ENCODE measurements at regions not wholly inside any gene's neighbourhood (a gene's known extent, or its start where the extent isn't known, plus 50 kb on each side); places are given as distances from the start of the nearest gene placed in this dataset.

DNA sequence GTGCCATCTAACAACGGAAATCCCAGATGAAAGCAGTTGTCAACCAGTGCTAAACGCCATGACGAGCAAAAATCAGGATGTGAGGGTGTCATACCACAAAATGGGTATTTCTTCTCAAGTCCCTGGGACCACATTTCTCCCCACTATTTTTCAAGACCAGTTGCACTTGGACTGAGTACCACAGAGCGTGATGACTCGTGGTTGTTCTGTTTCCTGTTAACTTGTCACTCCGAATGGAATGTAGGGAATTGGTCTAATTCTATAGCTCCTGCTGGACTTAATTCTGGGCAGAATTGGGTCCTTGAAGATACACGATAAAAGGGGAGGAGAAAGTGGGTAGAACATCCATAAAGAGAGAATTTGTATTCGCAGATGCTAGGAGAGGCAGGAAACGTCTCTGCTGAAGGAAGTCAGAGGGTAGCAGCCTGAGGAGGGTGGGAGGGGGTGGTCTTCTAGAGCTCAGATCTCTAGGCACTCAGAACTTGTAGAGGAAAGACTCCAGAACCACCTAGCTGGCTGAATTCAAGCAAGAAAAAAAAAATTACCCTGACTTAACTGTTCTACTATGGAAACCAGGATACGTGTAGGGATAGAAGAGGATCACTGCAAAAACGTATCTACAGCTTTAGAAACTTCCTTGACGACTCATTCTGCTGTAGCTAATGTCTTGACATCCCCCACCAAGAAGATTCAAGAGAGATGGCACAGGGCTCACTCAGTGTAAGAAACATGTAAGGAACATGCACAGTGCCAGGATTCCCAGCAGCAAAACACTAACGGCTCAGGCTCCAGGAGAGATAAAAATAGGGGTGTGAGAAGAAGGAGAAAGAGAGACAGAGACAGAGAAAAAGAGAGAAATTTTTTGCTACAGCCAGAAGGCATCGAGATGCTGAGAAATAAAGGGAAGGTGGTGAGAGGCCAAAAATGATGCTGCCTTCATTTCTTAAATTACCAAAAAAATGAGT lies 494.7 kb downstream of the CD83 start (continued):
- TF ChIP-seq MZF1 (tag by site-specific recombination; IDR thresholded peaks at IDR 0.05; ENCODE audit: borderline replicate concordance): no peak

- H3K4me3 ChIP-seq (ENCODE audit: low read depth, low read length): no peak overlapping the region
Observed at GRCh38 chr6:14614631-14615030, 497.1 kb downstream of the CD83 start.

GRCh38 chr6:14616656-14617055 lies 499.1 kb downstream of the CD83 start:
- Histone ChIP-seq H3K4me1 (ENCODE audit: control insufficient read depth, insufficient read depth, low read length) (no peaks in the 10 kb centered on the region), H3K4me3 (ENCODE audit: low read depth, low read length) (no peak overlapping the region), H3K27ac (ENCODE audit: extremely low read depth, low read depth, low read length) (no peak overlapping the region), H3K9me3 (ENCODE audit: control insufficient read depth, insufficient read depth, low read depth, low read length) (no peaks in the 10 kb centered on the region), H3K36me3 (ENCODE audit: control insufficient read depth in 2 of 2, insufficient read depth in 1 of 2, low read length in 2 of 2) (no peaks in the 10 kb centered on the region)
- TF ChIP-seq ZNF621 (tag by site-specific recombination; IDR thresholded peaks at IDR 0.05) (no peak), ZNF132 (tag by site-specific recombination; IDR thresholded peaks at IDR 0.05; ENCODE audit: borderline replicate concordance) (no peak)
- CTCF ChIA-PET: no interaction called here
- POLR2A ChIA-PET: no interaction called here

More at GRCh38 chr6:14614631-14615030, 497.1 kb downstream of the CD83 start:
- no peaks in the 10 kb centered on the region for H3K4me1 ChIP-seq (ENCODE audit: control insufficient read depth, insufficient read depth, low read length)
- H3K27ac ChIP-seq (ENCODE audit: extremely low read depth, low read depth, low read length): no peak overlapping the region
- H3K36me3 ChIP-seq (ENCODE audit: control insufficient read depth in 2 of 2, insufficient read depth in 1 of 2, low read length in 2 of 2): no peaks in the 10 kb centered on the region
- TF ChIP-seq ZNF704 (tag by site-specific recombination; IDR thresholded peaks at IDR 0.05) (no peak), SP3 (tag by site-specific recombination; IDR thresholded peaks at IDR 0.05) (no peak), ZNF549 (tag by site-specific recombination; IDR thresholded peaks at IDR 0.05) (no peak), SETDB1 (IDR thresholded peaks at IDR 0.05; ENCODE audit: insufficient read length, low read length) (no peak), ZNF510 (tag by site-specific recombination; IDR thresholded peaks at IDR 0.05; ENCODE audit: insufficient replicate concordance) (no peak), ZNF174 (tag by site-specific recombination; IDR thresholded peaks at IDR 0.05) (no peak), ZNF311 (tag by site-specific recombination; IDR thresholded peaks at IDR 0.05; ENCODE audit: borderline replicate concordance) (no peak)
- TF ChIP-seq, protein P1, sequence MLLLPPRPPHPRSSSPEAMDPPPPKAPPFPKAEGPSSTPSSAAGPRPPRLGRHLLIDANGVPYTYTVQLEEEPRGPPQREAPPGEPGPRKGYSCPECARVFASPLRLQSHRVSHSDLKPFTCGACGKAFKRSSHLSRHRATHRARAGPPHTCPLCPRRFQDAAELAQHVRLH (tag by site-specific recombination; IDR thresholded peaks at IDR 0.05): no peak
- ChIA-PET POLR2A (no interaction called here), CTCF (interaction anchor here (0.7 kb wide), 1 partner anchor 364 kb away, joined by 6 read pairs; no protein-coding TSS in a partner anchor)
- no peaks in the 10 kb centered on the region for H3K9me3 ChIP-seq (ENCODE audit: control insufficient read depth, insufficient read depth, low read depth, low read length)

- H3K27ac ChIP-seq (ENCODE audit: extremely low read depth, low read depth, low read length): no peak overlapping the region
- H3K9me3 ChIP-seq (ENCODE audit: control insufficient read depth, insufficient read depth, low read depth, low read length): no peaks in the 10 kb centered on the region
- no peak overlapping the region for H3K4me3 ChIP-seq (ENCODE audit: low read depth, low read length)
- POLR2A ChIA-PET: no interaction called here
- no peaks in the 10 kb centered on the region for H3K4me1 ChIP-seq (ENCODE audit: control insufficient read depth, insufficient read depth, low read length)
- no peaks in the 10 kb centered on the region for H3K36me3 ChIP-seq (ENCODE audit: control insufficient read depth in 2 of 2, insufficient read depth in 1 of 2, low read length in 2 of 2)
- CTCF ChIA-PET: no interaction called here
- TF ChIP-seq, protein P2, sequence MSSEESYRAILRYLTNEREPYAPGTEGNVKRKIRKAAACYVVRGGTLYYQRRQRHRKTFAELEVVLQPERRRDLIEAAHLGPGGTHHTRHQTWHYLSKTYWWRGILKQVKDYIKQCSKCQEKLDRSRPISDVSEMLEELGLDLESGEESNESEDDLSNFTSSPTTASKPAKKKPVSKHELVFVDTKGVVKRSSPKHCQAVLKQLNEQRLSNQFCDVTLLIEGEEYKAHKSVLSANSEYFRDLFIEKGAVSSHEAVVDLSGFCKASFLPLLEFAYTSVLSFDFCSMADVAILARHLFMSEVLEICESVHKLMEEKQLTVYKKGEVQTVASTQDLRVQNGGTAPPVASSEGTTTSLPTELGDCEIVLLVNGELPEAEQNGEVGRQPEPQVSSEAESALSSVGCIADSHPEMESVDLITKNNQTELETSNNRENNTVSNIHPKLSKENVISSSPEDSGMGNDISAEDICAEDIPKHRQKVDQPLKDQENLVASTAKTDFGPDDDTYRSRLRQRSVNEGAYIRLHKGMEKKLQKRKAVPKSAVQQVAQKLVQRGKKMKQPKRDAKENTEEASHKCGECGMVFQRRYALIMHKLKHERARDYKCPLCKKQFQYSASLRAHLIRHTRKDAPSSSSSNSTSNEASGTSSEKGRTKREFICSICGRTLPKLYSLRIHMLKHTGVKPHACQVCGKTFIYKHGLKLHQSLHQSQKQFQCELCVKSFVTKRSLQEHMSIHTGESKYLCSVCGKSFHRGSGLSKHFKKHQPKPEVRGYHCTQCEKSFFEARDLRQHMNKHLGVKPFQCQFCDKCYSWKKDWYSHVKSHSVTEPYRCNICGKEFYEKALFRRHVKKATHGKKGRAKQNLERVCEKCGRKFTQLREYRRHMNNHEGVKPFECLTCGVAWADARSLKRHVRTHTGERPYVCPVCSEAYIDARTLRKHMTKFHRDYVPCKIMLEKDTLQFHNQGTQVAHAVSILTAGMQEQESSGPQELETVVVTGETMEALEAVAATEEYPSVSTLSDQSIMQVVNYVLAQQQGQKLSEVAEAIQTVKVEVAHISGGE (tag by site-specific recombination; conservative IDR thresholded peaks at IDR 0.05; ENCODE audit: low read depth): no peak
- TF ChIP-seq GLIS1 (tag by site-specific recombination; IDR thresholded peaks at IDR 0.05): no peak
- TF ChIP-seq ZNF600 (tag by site-specific recombination; IDR thresholded peaks at IDR 0.05): no peak
- no peak for TF ChIP-seq MYNN (tag by site-specific recombination; IDR thresholded peaks at IDR 0.05; ENCODE audit: borderline replicate concordance)
- TF ChIP-seq GLI2 (tag by site-specific recombination; IDR thresholded peaks at IDR 0.05; ENCODE audit: borderline replicate concordance, low read depth): no peak
- TF ChIP-seq ZNF302 (tag by site-specific recombination; IDR thresholded peaks at IDR 0.05; ENCODE audit: low read depth): no peak
- no peak for TF ChIP-seq ZNF596 (tag by site-specific recombination; IDR thresholded peaks at IDR 0.05)
- TF ChIP-seq KLF10 (tag by site-specific recombination; IDR thresholded peaks at IDR 0.05): no peak
- no peak for TF ChIP-seq ZIC2 (tag by site-specific recombination; IDR thresholded peaks at IDR 0.05)
- TF ChIP-seq SP7 (tag by site-specific recombination; IDR thresholded peaks at IDR 0.05): no peak
- no peak for TF ChIP-seq ZNF274 (IDR thresholded peaks at IDR 0.05; ENCODE audit: low read length)
- TF ChIP-seq ZNF274 (tag by site-specific recombination; IDR thresholded peaks at IDR 0.05; ENCODE audit: borderline replicate concordance): no peak
- TF ChIP-seq ZNF292 (tag by site-specific recombination; IDR thresholded peaks at IDR 0.05; ENCODE audit: borderline replicate concordance, low read depth): no peak
Observed at GRCh38 chr6:14618759-14619418, 501.3 kb downstream of the CD83 start.
